Suprapubic skin (tissue), 4 donors: ENCODE measurements at regions not wholly inside any gene's neighbourhood (a gene's known extent, or its start where the extent isn't known, plus 50 kb on each side); places are given as distances from the start of the nearest gene placed in this dataset.

Experiments used
- DNase-seq, 2 donors: peaks; one replicate each; pipeline ENCODE4 v3.0.0-alpha.2; 2019; ENCODE audit warnings: low spot score in 2 of 2
- H3K27ac ChIP-seq: fragments of 200-600 bp; sonication (generic); one replicate; pipeline ENCODE4 v1.5.1; 2019
- H3K27me3 ChIP-seq: fragments of 200-600 bp; sonication (generic); one replicate; pipeline ENCODE4 v1.5.1; 2019
- H3K36me3 ChIP-seq: fragments of 200-600 bp; sonication (generic); one replicate; pipeline ENCODE4 v1.5.1; 2019
- H3K4me1 ChIP-seq: fragments of 200-600 bp; sonication (generic); one replicate; pipeline ENCODE4 v1.5.1; 2019
- H3K4me3 ChIP-seq: fragments of 200-600 bp; sonication (generic); one replicate; pipeline ENCODE4 v1.5.1; 2019; ENCODE audit warnings: mild to moderate bottlenecking
- H3K9me3 ChIP-seq: fragments of 200-600 bp; sonication (generic); one replicate; pipeline ENCODE4 v1.5.1; 2019
- EP300 ChIP-seq: sonication (generic); formaldehyde crosslinking; IDR thresholded peaks from one replicate; pipeline ENCODE4 v1.6.1; 2017; ENCODE audit warnings: antibody characterized with exemption
- POLR2A ChIP-seq, 2 donors: fragments of 450-650 bp; IDR thresholded peaks; one replicate each; pipeline ENCODE4 v1.6.1; 2017; ENCODE audit warnings: antibody characterized with exemption in 2 of 2, mild to moderate bottlenecking in 2 of 2, moderate library complexity in 2 of 2
- POLR2AphosphoS5 ChIP-seq, 3 donors: sonication (generic); formaldehyde crosslinking; IDR thresholded peaks; one replicate each; pipeline ENCODE4 v1.6.1; 2017; ENCODE audit warnings: antibody characterized with exemption in 3 of 3
- WGBS: methylation state at CpG from one replicate; pipeline ENCODE4 v1.1.5; 2018; 5-methylcytosine and 5-hydroxymethylcytosine counted together
- TF ChIP-seq, protein P1 (sequence below), 2 donors: fragments of 200-600 bp in 1 of 2; fragments of 450-650 bp in 1 of 2; sonication (generic) in 1 of 2; IDR thresholded peaks; one replicate each; pipeline ENCODE4 v1.5.1; 2016 to 2019; ENCODE audit warnings: antibody characterized with exemption in 2 of 2, mild to moderate bottlenecking in 1 of 2, moderate library complexity in 1 of 2

DNA sequence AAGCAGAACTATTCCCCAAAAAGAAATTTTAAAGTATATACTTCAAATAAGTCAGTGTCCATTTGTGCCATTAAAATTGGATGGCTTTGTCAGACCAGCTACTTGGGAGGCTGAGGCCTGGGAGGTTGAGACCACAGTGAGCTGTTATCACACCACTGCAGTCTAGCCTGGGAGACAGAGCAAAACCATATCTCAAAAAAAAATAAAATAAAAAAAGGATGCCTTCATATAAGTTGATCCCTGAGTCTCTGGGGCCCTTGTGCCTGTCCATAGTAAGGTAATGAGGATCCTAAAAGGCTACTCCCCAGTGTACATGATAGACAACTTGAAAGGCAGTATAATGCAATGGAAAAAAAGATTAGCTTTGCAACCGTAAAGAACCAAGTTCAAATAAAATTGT, 81.2 kb upstream of the BARHL2 start:
- no peak for DNase-seq
- Histone ChIP-seq H3K27me3 (peaks cover 7% of the 10 kb centered on the region), H3K4me3 (no peak overlapping the region), H3K36me3 (no peaks in the 10 kb centered on the region), H3K9me3 (no peaks in the 10 kb centered on the region), H3K27ac (no peak overlapping the region), H3K4me1 (no peaks in the 10 kb centered on the region)
- WGBS, result 91% methylated on average over 1 of the region's 1 CpG
- TF ChIP-seq POLR2A (IDR thresholded peaks at IDR 0.05), result no peak
- no peak for TF ChIP-seq EP300
- TF ChIP-seq, protein P1, sequence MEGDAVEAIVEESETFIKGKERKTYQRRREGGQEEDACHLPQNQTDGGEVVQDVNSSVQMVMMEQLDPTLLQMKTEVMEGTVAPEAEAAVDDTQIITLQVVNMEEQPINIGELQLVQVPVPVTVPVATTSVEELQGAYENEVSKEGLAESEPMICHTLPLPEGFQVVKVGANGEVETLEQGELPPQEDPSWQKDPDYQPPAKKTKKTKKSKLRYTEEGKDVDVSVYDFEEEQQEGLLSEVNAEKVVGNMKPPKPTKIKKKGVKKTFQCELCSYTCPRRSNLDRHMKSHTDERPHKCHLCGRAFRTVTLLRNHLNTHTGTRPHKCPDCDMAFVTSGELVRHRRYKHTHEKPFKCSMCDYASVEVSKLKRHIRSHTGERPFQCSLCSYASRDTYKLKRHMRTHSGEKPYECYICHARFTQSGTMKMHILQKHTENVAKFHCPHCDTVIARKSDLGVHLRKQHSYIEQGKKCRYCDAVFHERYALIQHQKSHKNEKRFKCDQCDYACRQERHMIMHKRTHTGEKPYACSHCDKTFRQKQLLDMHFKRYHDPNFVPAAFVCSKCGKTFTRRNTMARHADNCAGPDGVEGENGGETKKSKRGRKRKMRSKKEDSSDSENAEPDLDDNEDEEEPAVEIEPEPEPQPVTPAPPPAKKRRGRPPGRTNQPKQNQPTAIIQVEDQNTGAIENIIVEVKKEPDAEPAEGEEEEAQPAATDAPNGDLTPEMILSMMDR (IDR thresholded peaks at IDR 0.05), result no peak
- no peak for TF ChIP-seq POLR2AphosphoS5 (IDR thresholded peaks at IDR 0.05)

DNA sequence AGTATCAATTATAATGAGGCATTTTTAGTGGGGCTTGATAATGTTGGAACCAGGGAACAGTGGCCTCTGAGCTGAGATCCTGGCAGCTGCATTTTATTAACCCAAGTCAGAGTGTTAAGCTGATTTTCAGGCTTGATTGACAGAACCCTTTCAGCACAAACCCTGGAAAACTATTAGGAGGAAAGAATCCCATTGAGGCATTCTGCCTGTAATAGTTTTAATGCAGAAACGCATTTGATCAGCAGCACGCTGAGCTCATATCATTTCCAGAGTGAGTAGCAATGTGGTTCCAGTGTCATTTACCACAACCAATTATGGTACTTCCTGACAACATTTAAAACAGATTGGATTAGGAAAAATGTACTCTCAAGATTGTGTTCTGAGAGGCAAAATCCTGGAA, 78.3 kb upstream of the BARHL2 start:
- no peaks in the 10 kb centered on the region for H3K9me3 ChIP-seq
- H3K36me3 ChIP-seq, result no peaks in the 10 kb centered on the region
- TF ChIP-seq POLR2A (IDR thresholded peaks at IDR 0.05) (no peak), EP300 (no peak), POLR2AphosphoS5 (IDR thresholded peaks at IDR 0.05) (no peak)
- TF ChIP-seq, protein P1 (IDR thresholded peaks at IDR 0.05), result no peak
- H3K4me1 ChIP-seq, result no peaks in the 10 kb centered on the region
- WGBS, result 57% methylated on average over 2 of the region's 2 CpGs
- no peak for DNase-seq
- peaks cover 7% of the 10 kb centered on the region for H3K27me3 ChIP-seq
- H3K27ac ChIP-seq, result no peak overlapping the region
- H3K4me3 ChIP-seq, result no peak overlapping the region

GRCh38 chr1:90786709-90787108, 69.6 kb upstream of the BARHL2 start:
- WGBS, result 86% methylated on average over 3 of the region's 3 CpGs
- TF ChIP-seq, protein P1 (IDR thresholded peaks at IDR 0.05), result no peak
- TF ChIP-seq POLR2A (IDR thresholded peaks at IDR 0.05) (no peak), EP300 (no peak), POLR2AphosphoS5 (IDR thresholded peaks at IDR 0.05) (no peak)
- H3K27me3 ChIP-seq, result no peaks in the 10 kb centered on the region
- no peak for DNase-seq
- H3K27ac ChIP-seq, result no peak overlapping the region
- H3K36me3 ChIP-seq, result no peaks in the 10 kb centered on the region
- no peaks in the 10 kb centered on the region for H3K4me1 ChIP-seq
- no peaks in the 10 kb centered on the region for H3K9me3 ChIP-seq
- no peak overlapping the region for H3K4me3 ChIP-seq

DNA sequence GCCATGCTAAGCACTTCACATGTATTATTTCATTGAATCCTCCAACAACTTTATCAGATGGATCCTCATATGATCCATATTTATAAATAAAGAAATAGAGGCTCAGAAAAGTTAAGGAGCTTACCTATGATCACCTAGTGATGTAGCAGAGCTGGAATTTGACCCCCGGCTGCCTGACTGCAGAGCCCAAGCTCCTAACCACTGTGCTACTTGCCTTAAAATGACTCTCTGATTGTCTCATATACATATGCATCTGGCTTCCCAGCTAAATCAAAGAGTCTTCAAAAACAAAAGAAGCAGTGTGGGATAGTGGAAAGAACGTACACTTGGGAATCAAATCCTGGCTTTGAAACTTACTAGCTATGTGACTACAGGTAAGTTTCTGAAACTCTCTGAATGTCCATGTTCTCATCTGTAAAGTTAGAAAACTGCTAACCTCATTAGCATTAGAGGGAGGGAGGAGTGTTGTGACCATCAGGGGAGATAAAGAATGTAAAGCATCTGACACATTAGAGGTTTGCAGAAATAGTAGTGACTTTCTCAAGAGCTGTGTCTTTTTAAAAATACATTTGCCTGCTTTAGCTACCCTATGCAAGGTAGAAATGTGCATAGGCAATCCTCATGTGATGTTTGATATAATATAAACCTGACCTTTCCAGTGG, 67.2 kb upstream of the BARHL2 start:
- Histone ChIP-seq H3K27ac (no peak overlapping the region), H3K27me3 (no peaks in the 10 kb centered on the region), H3K4me3 (no peak overlapping the region), H3K4me1 (no peaks in the 10 kb centered on the region), H3K36me3 (no peaks in the 10 kb centered on the region), H3K9me3 (no peaks in the 10 kb centered on the region)
- DNase-seq, result no peak
- TF ChIP-seq POLR2A (IDR thresholded peaks at IDR 0.05), result no peak
- TF ChIP-seq POLR2AphosphoS5 (IDR thresholded peaks at IDR 0.05), result no peak
- TF ChIP-seq EP300, result no peak
- TF ChIP-seq, protein P1 (IDR thresholded peaks at IDR 0.05), result no peak
- 60% methylated on average over 2 of the region's 2 CpGs for WGBS

DNA sequence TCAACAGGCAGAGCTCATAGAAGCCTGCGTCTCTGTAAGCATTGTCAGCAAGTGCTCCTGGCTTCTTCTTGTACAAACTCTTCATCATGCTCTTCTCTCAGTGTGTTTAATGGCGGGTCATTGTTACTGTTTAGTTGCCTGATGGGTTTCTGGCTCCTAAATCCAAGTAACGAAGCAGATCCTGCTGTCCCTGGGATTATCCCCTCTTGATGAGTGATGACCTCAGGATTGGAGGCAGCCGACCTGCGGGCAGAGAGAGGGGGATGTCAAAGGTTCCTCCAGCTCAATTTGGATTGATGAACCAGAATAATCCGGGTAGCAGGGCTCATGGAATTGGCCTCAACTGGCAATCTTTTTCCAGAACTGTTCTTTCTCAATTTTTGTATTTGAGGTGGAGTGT, 66.1 kb upstream of the BARHL2 start:
- Histone ChIP-seq H3K27me3 (no peaks in the 10 kb centered on the region), H3K4me1 (no peaks in the 10 kb centered on the region), H3K36me3 (no peaks in the 10 kb centered on the region), H3K9me3 (no peaks in the 10 kb centered on the region), H3K4me3 (no peak overlapping the region), H3K27ac (no peak overlapping the region)
- no peak for DNase-seq
- TF ChIP-seq, protein P1 (IDR thresholded peaks at IDR 0.05), result no peak
- no peak for TF ChIP-seq POLR2AphosphoS5 (IDR thresholded peaks at IDR 0.05)
- no peak for TF ChIP-seq EP300
- no peak for TF ChIP-seq POLR2A (IDR thresholded peaks at IDR 0.05)
- 84% methylated on average over 6 of the region's 6 CpGs for WGBS
